Prostate gland (tissue), 2 donors: ENCODE measurements at regions not wholly inside any gene's neighbourhood (a gene's known extent, or its start where the extent isn't known, plus 50 kb on each side); places are given as distances from the start of the nearest gene placed in this dataset.

Source experiments
- CTCF ChIP-seq, 4 experiments: fragments of 200-600 bp in 2 of 4; fragments of 450-650 bp in 2 of 4; sonication (generic) in 2 of 4; IDR thresholded peaks; 1 replicate in 3 of 4; 2 replicates in 1 of 4; pipeline ENCODE4 v1.5.1; 2016 to 2019; ENCODE audit warnings: antibody characterized with exemption in 4 of 4, mild to moderate bottlenecking in 2 of 4, moderate library complexity in 2 of 4
- POLR2AphosphoS5 ChIP-seq: sonication (generic); formaldehyde crosslinking; IDR thresholded peaks from one replicate; pipeline ENCODE4 v1.6.1; 2017; ENCODE audit warnings: antibody characterized with exemption

- TF ChIP-seq CTCF (IDR thresholded peaks at IDR 0.05) (no peak), POLR2AphosphoS5 (no peak)
Measured at GRCh38 chr4:65737672-65738071, 67.4 kb upstream of the EPHA5 start.
